HPDE6-E6E7 (cell line): ENCODE measurements at regions not wholly inside any gene's neighbourhood (a gene's known extent, or its start where the extent isn't known, plus 50 kb on each side); places are given as distances from the start of the nearest gene placed in this dataset.
"Not testable (repeated sequence)": the region's sequence is repeated elsewhere in the genome, so short reads cannot be mapped to it uniquely, and the experiment has no call there.

Source experiments
- DNase-seq: peaks from one replicate; pipeline ENCODE4 v3.0.0; 2011; ENCODE audit warnings: missing footprints; ENCODE audit errors: extremely low spot score

GRCh38 chr10:80750268-80750667, 212.6 kb downstream of the SH2D4B start:
- no peak for DNase-seq

GRCh38 chr10:80751940-80752339, 214.2 kb downstream of the SH2D4B start:
- DNase-seq: no peak

GRCh38 chr10:80753612-80754011, 215.9 kb downstream of the SH2D4B start:
- no peak for DNase-seq

- DNase-seq: no peak
Observed at GRCh38 chr10:80755893-80756292, 218.2 kb downstream of the SH2D4B start.

- no peak for DNase-seq
Observed at GRCh38 chr10:80759693-80760092, 222.0 kb downstream of the SH2D4B start.

DNA sequence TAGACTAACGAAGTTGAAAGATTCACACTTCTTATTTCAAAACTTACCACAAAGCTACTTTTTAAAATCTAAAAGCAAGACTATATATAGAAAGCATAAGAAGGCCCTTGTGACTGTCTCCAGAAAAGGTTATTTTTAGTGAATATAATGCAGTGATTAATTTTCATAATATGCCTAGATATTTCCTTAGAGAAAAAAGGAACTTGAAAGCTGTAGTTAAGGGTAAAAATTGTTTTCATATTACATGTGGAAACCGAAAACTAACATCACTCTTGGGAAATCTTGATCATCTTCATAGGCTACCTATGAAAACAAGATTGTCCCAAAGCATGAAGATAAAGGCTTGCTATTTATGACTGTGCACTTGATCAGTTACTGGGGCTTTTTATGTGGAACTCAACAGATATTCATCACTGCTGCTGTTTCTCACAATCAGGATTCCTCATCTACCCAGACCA, 223.2 kb downstream of the SH2D4B start:
- DNase-seq: no peak

DNA sequence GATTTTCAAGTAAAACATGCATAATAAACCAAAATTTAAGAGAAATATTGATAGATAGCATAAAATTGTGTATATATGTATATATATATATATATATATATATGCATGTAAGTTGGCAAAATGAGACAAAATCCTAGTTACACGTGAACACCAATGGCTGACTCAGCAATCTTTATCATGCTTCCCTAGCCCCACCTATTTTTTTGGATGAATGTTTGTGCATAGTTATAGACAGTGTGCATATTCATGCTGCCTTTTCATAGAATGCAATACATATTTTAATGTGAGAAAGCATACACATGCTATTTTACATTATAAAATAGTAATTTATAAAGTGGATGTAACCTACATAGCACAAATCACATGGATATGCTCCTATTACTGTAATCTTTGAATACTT, 230.3 kb downstream of the SH2D4B start:
- DNase-seq: no peak

DNA sequence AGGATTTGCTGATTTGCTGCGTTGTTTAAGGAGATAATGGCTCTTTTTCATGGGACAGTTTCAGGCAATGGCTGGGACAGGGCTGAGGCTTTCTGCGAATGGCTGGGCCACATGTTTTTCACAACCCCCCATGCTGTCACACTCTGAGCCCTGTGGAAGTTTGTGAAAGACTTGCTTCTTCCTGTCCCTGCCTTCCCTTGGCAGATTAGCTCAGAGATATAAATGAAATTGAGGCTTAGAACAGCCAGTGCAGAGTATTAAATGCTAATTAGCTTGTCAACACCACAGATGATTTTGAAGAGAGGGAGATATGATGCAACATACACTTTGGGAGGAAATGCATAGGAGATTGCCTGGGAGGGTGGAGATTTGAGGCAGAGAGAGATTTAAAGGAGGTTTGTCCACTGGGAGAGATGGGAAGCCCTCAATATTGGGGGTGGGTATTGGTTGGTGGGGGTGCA, 232.0 kb downstream of the SH2D4B start:
- DNase-seq: no peak

- DNase-seq: no peak
Observed at GRCh38 chr10:80770239-80770638, 232.5 kb downstream of the SH2D4B start.

DNA sequence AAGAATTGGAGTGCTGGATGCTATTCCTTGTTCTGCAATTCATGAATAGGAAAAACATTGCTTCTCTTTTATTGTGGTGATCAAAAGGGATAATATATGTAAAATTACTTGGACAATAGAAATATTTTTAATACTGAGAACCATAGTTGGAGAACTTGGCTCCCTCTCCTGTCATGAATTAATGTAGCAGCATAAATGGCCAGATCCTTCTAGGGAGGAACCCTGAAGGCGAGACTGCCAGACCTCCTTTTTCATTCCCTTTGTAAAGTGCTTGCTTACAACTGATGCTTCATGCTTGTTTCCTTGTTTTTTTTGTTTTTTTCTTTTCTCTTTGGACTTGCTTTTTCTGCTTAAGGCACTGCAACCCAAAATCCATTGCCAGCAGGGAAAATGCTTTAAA, 233.6 kb downstream of the SH2D4B start:
- no peak for DNase-seq

DNA sequence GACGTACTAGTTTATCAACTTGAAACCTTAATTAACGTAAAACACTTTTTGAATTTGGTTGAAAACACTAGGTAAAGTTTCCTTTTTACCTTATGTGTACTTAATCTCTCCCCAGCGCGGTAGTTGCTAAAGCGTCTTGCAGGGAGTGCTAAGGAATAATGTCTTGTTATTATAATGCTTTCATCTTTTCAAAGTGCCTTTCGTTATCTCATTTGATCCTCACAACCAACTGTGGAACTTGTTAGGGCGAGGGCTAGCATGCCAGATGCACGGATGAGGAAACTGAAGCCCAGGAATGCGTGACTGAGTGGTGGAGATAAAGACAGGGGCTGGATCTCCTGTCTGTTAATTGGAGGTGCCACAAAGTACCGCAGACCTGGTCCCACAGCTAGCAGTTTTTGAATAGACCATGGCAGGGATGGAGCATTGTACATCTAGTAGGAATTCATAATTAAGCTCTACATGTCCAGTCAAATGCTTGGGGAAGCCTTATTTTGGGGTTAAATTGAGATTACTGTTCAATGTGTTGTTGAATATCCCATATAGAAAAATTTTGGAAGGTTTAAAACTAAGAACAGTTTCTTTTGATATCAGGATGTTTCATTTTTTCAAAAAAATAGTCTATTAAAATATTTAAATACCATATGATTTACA, 234.3 kb downstream of the SH2D4B start:
- DNase-seq: no peak

DNA sequence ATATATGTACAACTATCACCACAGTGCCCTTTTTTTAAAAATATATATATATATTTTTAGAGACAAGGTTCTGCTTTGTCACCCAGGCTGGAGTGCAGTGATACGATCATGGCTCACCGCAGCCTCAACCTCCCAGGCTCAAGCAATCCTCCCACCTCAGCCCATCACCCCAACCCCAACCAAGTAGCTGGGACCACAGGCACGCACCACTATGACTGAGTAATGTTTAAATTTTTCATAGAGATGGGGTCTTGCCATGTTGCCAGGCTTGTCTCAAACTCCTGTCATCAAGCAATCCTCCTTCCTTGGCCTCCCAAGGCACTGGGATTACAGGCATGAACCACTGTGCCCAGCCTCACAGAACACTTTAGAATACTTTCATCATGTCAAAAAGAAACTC, 234.9 kb downstream of the SH2D4B start:
- DNase-seq: no peak

DNA sequence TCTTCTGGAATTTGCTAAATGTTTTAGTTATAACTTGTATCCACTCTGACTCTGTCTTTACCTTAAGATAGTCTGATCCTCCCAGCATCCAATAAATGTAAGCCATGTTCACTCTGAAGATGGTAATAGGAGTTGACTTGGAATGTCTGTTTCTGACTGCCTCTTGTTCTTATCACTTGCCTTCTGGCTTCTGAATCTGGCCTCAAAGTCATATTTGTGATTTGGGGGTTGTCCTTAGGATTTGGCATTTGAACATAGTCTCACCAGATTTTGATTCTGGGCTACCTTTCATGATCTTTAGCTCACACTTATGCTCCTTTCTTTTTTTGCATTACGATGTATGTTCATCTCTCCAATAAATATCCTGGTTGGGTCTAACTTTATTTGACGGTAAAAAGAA, 247.0 kb downstream of the SH2D4B start:
- no peak for DNase-seq

DNA sequence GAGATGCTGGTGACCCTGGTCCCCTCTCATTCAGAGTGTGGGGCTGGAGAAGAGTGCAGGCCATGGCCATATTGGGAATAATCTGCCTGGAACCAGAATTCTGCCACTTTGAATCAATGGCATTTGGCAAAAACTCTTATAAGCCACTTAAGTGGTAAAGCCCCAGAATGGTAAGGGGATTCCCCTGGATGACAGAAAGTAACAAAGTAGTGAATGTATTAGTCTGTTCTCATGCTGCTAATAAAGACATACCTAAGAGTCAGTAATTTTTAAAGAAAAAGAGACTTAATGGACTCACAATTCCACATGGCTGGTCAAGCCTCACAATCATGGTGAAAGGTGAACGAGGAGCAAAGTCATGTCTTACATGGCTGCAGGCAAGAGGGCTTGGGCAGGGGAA, 248.6 kb downstream of the SH2D4B start:
- DNase-seq: no peak

DNA sequence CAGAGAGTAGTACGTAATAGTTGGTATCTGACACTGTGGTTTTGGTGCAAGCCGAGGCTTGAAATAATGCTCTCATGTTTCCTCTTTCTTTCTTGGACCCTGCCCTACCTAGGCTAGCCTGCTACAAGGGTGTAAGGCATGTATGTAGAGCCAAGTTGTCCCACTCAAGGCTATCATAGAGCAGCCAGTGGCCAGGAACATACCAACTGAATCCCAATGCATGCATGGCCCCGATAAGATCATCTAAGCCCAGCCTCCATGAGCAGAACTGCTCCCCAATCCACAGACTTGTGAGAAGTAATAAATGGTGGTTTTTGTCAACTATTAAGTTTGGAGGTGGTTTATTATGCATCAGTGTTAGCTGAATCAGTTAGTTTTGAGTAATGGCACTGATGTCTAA, 250.2 kb downstream of the SH2D4B start:
- DNase-seq: no peak

- DNase-seq: no peak
Observed at GRCh38 chr10:80794994-80795393, 257.3 kb downstream of the SH2D4B start.

- DNase-seq: no peak
Observed at GRCh38 chr10:80805343-80806020, 267.8 kb downstream of the SH2D4B start.

DNA sequence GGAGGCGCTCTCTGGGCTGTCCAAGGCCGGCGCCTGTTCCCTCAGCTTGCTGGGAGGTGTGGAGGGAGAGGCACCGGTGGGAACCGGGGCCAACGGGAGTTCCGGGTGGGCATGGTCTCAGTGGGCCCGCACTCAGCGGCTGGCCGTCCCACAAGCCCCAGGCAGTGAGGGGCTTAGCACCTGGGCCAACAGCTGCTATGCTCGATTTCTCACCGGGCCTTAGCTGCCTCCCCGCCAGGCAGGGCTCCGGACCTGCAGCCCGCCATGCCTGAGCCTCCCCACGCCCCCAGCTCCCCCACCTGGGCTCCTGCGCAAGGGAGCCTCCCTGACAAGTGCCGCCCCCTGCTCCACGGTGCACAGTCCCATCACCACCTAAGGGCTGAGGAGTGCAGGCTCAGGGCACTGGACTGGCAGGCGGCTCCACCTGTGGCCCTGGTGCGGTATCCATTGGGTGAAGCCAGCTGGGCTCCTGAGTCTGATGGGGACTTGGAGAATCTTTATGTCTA, 276.5 kb downstream of the SH2D4B start:
- DNase-seq: no peak

GRCh38 chr10:80829151-80829550, 291.4 kb downstream of the SH2D4B start:
- DNase-seq: no peak

DNA sequence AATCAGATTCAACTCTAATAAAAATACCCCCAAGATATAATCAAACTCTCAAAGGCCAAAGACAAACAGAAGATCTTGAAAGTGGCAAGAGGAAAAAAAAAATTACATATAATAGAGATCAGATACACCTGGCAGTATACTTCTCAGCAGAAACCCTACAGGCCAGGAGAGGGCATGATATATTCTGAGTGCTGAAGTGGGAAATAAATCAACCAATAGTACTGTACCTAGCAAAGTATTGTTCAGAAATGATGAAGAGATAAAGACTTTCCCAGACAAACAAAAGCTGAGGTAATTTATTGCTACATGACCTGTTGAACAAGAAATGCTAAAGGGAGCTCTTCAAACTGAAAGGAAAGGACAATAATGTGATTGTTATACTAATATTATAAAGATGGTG, 291.9 kb downstream of the SH2D4B start:
- no peak for DNase-seq

GRCh38 chr10:80832693-80833092, 295.0 kb downstream of the SH2D4B start:
- DNase-seq: not testable (repeated sequence)

GRCh38 chr10:80855348-80855971, 317.8 kb downstream of the SH2D4B start:
- DNase-seq: no peak

GRCh38 chr10:80856186-80856585, 318.5 kb downstream of the SH2D4B start:
- DNase-seq: no peak
